Esophagus (tissue), 2 donors: ENCODE measurements at regions not wholly inside any gene's neighbourhood (a gene's known extent, or its start where the extent isn't known, plus 50 kb on each side); places are given as distances from the start of the nearest gene placed in this dataset.

Experiments
- H3K27ac ChIP-seq, 2 donors: one replicate each; pipeline ENCODE4 v1.5.1; 2013; ENCODE audit warnings: low read depth in 2 of 2, mild to moderate bottlenecking in 2 of 2, inconsistent platforms in 1 of 2, low read length in 1 of 2, moderate library complexity in 1 of 2
- H3K27me3 ChIP-seq, 2 donors: one replicate each; pipeline ENCODE4 v1.6.1; 2013; ENCODE audit warnings: low read length in 2 of 2, control low read depth in 1 of 2, mild to moderate bottlenecking in 1 of 2; ENCODE audit not compliant: insufficient read depth in 2 of 2, control insufficient read depth in 1 of 2
- H3K36me3 ChIP-seq, 2 donors: one replicate each; pipeline ENCODE4 v1.6.1; 2013; ENCODE audit warnings: low read length in 1 of 2; ENCODE audit not compliant: control insufficient read depth in 2 of 2, insufficient read depth in 2 of 2
- H3K4me1 ChIP-seq, 2 donors: one replicate each; pipeline ENCODE4 v1.6.1; 2013; ENCODE audit warnings: low read length in 1 of 2; ENCODE audit not compliant: control insufficient read depth in 2 of 2, insufficient read depth in 2 of 2
- H3K4me3 ChIP-seq, 2 donors: one replicate each; pipeline ENCODE4 v1.5.1; 2013; ENCODE audit warnings: low read length in 2 of 2, mild to moderate bottlenecking in 2 of 2, low read depth in 1 of 2, moderate library complexity in 1 of 2
- H3K9me3 ChIP-seq, 2 donors: one replicate each; pipeline ENCODE4 v1.6.1; 2013; ENCODE audit warnings: mild to moderate bottlenecking in 2 of 2, low read depth in 1 of 2, low read length in 1 of 2, moderate library complexity in 1 of 2; ENCODE audit not compliant: control insufficient read depth in 2 of 2, insufficient read depth in 1 of 2
- WGBS, 2 donors: extraction: QIAGEN DNeasy Blood & Tissue Kit; methylation state at CpG; one replicate each; pipeline ENCODE4 v1.1.7; 2013; 5-methylcytosine and 5-hydroxymethylcytosine counted together
- donor health status: healthy with polysubstance abuse.
- donor health status: Bipolar disorder and iron deficiency.

DNA sequence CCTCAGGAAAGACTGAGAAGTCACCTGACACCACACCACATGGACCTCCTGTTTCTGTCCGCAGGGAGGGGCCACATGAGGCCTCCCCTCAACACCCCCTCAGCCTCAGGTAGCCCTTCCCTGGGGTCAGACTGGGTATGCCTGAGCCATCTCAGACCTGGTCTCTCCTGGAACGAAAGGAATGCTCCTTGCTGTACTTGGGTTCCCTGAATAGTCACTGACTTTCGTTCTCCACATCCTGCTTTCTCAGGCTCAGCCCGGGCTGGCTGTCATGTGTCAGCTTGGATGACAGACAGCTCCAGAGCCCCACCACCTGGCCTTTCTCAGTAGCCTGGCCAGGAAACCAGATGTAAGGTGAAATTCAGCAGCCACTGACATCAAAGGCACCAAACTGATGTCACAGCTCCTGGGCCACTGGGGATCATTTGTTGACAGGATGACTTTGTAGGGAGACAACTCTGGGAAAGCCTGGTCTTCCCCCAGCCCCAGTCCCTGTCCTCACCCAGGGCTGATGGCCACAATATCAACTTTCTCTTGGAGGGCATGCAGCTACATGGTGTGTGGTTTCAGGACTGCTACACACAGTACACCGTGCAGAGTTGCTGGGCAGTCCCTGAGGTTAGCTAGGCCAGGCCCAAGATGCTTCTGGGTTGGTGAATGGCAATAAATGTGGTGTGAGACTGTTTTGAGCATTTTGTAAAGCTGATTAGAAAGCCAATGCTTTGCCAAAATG lies 141.4 kb upstream of the MRPS22 start:
- H3K27me3 ChIP-seq, result no peaks in the 10 kb centered on the region
- no peaks in the 10 kb centered on the region for H3K9me3 ChIP-seq
- H3K4me1 ChIP-seq, result no peaks in the 10 kb centered on the region
- no peak overlapping the region for H3K4me3 ChIP-seq
- no peaks in the 10 kb centered on the region for H3K36me3 ChIP-seq
- H3K27ac ChIP-seq, result no peak overlapping the region
- 53 to 66% methylated on average over 5 of the region's 5 CpGs for WGBS, 2 donors

DNA sequence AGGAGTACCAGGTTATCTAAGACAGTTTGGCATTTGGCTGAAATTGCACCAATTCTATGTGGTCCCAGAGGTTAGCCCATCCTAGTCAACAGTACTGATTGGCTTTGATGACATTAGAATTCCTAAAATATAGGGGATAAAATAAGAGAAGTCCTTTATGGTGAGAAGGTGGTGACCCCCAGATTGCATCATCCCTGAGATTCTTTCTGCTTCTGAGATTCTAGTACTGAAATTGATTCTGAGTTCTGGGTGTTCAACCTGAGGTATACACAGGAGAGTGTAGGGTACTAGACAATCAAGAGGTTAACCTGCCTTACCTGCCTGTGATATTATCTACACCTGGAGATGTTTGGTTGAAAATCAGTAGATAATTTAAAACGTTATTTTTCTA lies 140.9 kb upstream of the MRPS22 start:
- WGBS, 2 donors, result 54 to 58% methylated on average over 1 of the region's 1 CpG
- H3K27ac ChIP-seq, result no peak overlapping the region
- H3K4me3 ChIP-seq, result no peak overlapping the region
- H3K9me3 ChIP-seq, result no peaks in the 10 kb centered on the region
- H3K36me3 ChIP-seq, result no peaks in the 10 kb centered on the region
- H3K27me3 ChIP-seq, result no peaks in the 10 kb centered on the region
- H3K4me1 ChIP-seq, result no peaks in the 10 kb centered on the region

DNA sequence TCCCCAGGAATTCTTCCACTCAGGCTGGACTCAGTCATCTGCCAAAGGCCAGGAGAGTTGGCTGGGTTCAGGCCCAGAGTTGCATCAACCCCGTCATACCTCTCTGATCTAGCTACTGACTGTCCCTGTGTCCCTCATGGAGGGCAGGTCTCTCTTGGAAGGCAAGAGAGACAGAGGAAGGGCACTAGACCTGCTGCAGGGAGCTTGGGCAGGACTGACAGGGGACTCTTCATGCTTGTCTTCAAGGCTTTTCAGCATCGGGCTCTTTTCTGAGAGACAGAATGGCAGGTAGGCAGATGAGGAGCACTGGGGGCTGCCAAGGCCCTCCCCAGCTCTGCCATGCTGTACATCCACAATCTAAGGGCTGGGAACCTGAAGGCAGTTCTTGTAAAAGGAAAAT lies 140.1 kb upstream of the MRPS22 start:
- WGBS, 2 donors, result 88 to 94% methylated on average over 2 of the region's 2 CpGs
- no peak overlapping the region for H3K4me3 ChIP-seq

DNA sequence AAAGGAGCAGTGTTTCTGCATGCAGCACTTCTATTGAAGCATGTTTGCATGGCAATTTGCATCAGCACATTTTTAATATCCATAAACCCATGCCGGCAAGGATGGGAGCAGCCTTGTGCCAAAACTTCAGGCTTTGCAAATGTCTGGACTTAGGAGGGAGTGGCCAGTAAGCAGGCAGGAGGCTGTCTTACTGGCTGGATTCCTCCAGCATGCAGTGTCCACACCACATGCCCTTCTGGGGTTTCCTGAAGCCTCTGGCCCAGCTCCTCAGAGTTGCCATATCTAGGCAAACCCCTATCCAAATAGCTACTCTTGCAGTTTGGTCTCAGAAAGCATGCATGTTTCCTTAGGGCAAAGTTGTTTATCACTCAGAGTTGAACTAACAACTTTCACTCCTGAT lies 139.1 kb upstream of the MRPS22 start:
- 60 to 74% methylated on average over 1 of the region's 1 CpG for WGBS, 2 donors
- Histone ChIP-seq H3K4me1 (no peaks in the 10 kb centered on the region), H3K27ac (no peak overlapping the region), H3K9me3 (no peaks in the 10 kb centered on the region), H3K4me3 (no peak overlapping the region), H3K36me3 (no peaks in the 10 kb centered on the region), H3K27me3 (no peaks in the 10 kb centered on the region)

More for the DNA sequence above, 140.1 kb upstream of the MRPS22 start:
- Histone ChIP-seq H3K4me1 (no peaks in the 10 kb centered on the region), H3K9me3 (no peaks in the 10 kb centered on the region), H3K27me3 (no peaks in the 10 kb centered on the region), H3K27ac (no peak overlapping the region), H3K36me3 (no peaks in the 10 kb centered on the region)

DNA sequence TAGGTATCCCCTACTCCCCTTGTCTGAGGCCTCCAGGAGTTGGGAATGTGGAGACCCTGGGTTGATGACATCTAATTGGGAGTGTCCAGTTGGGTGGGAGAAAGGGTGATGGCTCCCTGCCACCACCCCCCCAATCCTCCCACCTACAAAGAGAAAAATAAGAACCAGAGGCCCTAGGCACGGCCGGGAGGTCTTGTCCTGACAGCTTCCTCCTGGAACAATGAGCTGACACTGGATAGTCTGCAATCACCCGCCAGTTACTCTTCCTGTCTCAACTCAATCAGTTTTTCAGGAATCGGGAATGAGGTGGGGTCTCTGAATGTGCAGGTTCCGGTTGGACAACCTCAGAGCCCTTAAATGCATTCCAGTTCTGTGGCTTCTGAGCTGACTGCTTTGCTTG lies 129.9 kb upstream of the MRPS22 start:
- H3K4me3 ChIP-seq, result no peak overlapping the region
- 53 to 66% methylated on average over 5 of the region's 5 CpGs for WGBS, 2 donors
- H3K9me3 ChIP-seq, result no peaks in the 10 kb centered on the region
- no peaks in the 10 kb centered on the region for H3K4me1 ChIP-seq
- H3K36me3 ChIP-seq, result no peaks in the 10 kb centered on the region
- no peaks in the 10 kb centered on the region for H3K27me3 ChIP-seq
- H3K27ac ChIP-seq, result no peak overlapping the region

DNA sequence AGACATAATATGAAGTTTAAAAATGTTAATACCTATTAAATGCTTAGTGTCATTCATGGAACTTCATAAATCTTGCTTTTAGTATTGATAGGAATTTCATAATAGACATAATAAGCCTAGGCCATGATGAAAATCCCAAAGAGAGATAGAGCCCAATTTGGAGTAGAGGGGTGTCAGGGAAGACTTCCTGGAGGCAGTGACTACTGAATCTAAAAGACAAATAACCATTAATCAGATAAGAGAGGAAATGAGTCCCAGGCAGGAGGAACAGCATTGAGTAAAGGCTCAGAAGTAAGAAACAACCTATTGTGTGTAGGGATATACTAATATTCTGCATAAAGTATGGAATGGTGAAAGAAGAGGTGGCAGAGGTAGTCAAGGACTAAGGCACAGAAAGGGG lies 126.9 kb upstream of the MRPS22 start:
- no peaks in the 10 kb centered on the region for H3K9me3 ChIP-seq
- no peak overlapping the region for H3K27ac ChIP-seq
- no peak overlapping the region for H3K4me3 ChIP-seq
- H3K27me3 ChIP-seq, result no peaks in the 10 kb centered on the region
- no peaks in the 10 kb centered on the region for H3K36me3 ChIP-seq
- no peaks in the 10 kb centered on the region for H3K4me1 ChIP-seq

DNA sequence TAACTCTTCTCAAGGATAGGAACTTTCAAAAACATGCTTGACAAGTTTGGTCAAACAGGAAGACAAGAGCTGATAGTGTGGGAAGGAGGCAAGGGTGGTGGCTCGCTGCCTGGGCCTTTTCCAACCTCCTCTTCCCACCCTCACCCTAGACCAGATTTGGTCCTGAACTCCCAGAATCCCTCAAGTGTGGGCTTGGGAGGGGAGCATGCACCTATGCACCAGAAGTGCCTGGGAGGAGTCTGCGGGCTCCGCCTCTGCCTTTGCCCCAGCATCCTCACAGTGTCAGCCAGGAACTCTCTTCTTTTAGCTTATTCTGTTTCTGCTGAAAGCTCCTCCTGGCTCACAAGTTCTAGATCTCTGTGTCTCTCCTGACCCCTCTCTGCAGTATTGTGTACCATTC lies 126.2 kb upstream of the MRPS22 start:
- 89 to 90% methylated on average over 3 of the region's 3 CpGs for WGBS, 2 donors
- no peaks in the 10 kb centered on the region for H3K4me1 ChIP-seq
- no peak overlapping the region for H3K27ac ChIP-seq
- no peaks in the 10 kb centered on the region for H3K9me3 ChIP-seq
- no peaks in the 10 kb centered on the region for H3K27me3 ChIP-seq
- no peak overlapping the region for H3K4me3 ChIP-seq
- H3K36me3 ChIP-seq, result no peaks in the 10 kb centered on the region

DNA sequence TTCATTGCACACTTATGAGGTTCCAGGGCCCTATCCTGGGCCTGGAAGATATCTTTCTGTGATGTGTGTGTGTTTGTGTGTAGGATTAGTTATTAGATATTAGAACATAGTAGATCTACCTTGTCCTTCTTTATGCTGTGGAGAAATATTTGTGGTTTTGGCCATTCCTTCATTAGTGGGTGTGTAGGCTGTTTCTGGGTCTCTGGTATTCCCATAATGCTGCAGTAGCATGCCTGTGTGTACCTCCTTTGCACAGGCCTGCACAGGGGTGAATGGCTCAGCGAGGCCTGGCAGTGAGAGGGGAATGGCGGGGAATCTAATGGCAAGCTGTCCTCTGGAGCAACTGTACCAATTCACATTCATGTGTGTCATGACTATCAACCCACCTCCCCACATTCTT lies 125.8 kb upstream of the MRPS22 start:
- Histone ChIP-seq H3K36me3 (no peaks in the 10 kb centered on the region), H3K27ac (no peak overlapping the region), H3K27me3 (no peaks in the 10 kb centered on the region), H3K9me3 (no peaks in the 10 kb centered on the region), H3K4me3 (no peak overlapping the region), H3K4me1 (no peaks in the 10 kb centered on the region)
- 78 to 82% methylated on average over 2 of the region's 2 CpGs for WGBS, 2 donors

DNA sequence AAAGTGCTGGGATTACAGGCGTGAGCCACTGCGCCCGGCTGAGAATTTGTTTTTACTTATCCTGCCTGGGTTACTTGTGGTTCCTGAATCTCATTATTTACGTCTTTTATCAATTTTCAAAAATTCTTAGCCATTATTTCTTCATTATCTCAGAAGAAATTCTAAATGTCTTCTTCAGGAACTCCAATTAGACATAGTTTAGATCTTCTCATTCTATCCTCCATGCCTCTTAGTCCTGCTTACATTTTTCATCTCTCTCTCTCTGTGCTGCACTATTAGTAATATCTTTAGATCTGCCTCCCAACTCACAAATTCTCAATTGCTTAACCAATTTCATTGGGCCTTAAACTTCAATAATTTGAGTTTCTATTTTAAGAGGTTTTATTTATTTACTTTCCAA lies 124.4 kb upstream of the MRPS22 start:
- H3K4me3 ChIP-seq, result no peak overlapping the region
- H3K36me3 ChIP-seq, result no peaks in the 10 kb centered on the region
- H3K9me3 ChIP-seq, result no peaks in the 10 kb centered on the region
- H3K27me3 ChIP-seq, result no peaks in the 10 kb centered on the region
- H3K4me1 ChIP-seq, result no peaks in the 10 kb centered on the region
- WGBS, 2 donors, result 93 to 96% methylated on average over 4 of the region's 4 CpGs
- H3K27ac ChIP-seq, result no peak overlapping the region

DNA sequence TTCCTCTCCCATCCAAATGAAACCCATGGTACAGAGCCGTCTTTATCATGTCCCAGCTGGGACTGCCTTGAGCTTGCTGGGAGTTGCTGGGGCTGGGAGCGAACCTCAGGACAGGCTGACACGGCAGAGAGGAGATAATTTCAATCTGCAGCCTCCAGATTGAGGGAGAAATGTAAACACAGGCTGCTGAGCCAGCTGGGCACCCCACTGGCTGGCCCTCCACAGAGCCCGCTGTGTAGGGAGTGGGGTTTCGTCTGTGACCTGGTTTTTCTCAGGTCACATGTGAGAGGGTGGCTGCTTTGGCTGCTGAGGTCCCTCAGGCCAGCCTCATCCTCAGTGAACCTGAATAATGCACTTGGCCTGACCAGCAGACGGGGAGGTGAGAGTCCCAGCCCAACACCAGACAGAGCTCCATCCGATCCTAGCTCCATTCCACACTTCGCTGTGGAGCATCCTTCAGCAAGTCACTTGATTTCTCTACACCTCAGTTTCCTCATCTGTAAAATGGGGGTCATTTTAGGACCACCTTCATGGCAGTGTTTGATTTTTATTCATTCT lies 121.6 kb upstream of the MRPS22 start:
- Histone ChIP-seq H3K36me3 (no peaks in the 10 kb centered on the region), H3K4me1 (no peaks in the 10 kb centered on the region), H3K27ac (no peak overlapping the region), H3K4me3 (no peak overlapping the region), H3K27me3 (no peaks in the 10 kb centered on the region), H3K9me3 (no peaks in the 10 kb centered on the region)
- 77 to 78% methylated on average over 8 of the region's 8 CpGs for WGBS, 2 donors
